ENCODE measurements at regions not wholly inside any gene's neighbourhood (a gene's known extent, or its start where the extent isn't known, plus 50 kb on each side); places are given as distances from the start of the nearest gene placed in this dataset.

GRCh38 chr5:133809801-133810200 lies 158.6 kb downstream of the C5orf15 start:
- no peaks in the 10 kb centered on the region for H3K4me1 ChIP-seq (ENCODE audit: insufficient read depth, low read length)
- DNase-seq, result no peak
- H3K36me3 Mint-ChIP-seq, result no peaks in the 10 kb centered on the region
- ChIA-PET POLR2A (no interaction called here), CTCF (no interaction called here)
- H3K4me3 ChIP-seq (ENCODE audit: low read length), result no peak overlapping the region
- H3K36me3 ChIP-seq (ENCODE audit: insufficient read depth, low read length), result no peaks in the 10 kb centered on the region
- no peak overlapping the region for H3K27ac ChIP-seq (ENCODE audit: low read depth, low read length)
- no peak overlapping the region for H3K4me3 Mint-ChIP-seq
- no peaks in the 10 kb centered on the region for H3K4me1 Mint-ChIP-seq
- no peaks in the 10 kb centered on the region for H3K9me3 ChIP-seq (ENCODE audit: low read length)
- H3K27me3 ChIP-seq (ENCODE audit: insufficient read depth, low read length, poor library complexity, severe bottlenecking), result no peaks in the 10 kb centered on the region
- no peaks in the 10 kb centered on the region for H3K9me3 Mint-ChIP-seq
- peaks cover 12 to 44% of the 10 kb centered on the region in 2 donors for H3K27me3 Mint-ChIP-seq
- H3K27ac Mint-ChIP-seq, result no peak overlapping the region

DNA sequence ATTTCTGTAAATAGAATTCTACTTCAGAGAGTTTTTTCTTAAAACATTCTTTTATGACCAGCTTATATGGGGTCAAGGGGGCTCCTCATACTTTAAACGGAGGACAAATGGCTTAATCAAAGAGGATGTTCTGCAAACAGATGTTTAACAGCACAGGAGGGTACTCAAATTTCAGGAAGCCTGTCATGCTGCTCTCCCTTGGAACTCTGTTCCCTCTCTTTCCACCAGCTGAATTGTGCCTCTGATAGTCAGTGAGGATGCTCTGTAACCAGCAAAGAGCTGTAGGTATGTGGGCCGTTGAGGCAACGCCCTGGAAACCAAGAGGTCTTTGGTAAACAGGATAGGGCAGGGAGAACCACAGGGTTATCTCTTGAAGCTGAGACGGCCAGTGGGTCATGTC lies 161.1 kb downstream of the C5orf15 start:
- peaks cover 0 to 3% (median 0%) of the 10 kb centered on the region in 3 donors for H3K36me3 Mint-ChIP-seq
- no peak overlapping the region for H3K4me3 ChIP-seq (ENCODE audit: low read length)
- no peaks in the 10 kb centered on the region for H3K27me3 ChIP-seq (ENCODE audit: insufficient read depth, low read length, poor library complexity, severe bottlenecking)
- H3K36me3 ChIP-seq (ENCODE audit: insufficient read depth, low read length), result no peaks in the 10 kb centered on the region
- peaks cover 5 to 43% of the 10 kb centered on the region in 2 donors for H3K27me3 Mint-ChIP-seq
- H3K9me3 Mint-ChIP-seq, result no peaks in the 10 kb centered on the region
- H3K27ac Mint-ChIP-seq, result no peak overlapping the region
- no peak for DNase-seq
- ChIA-PET POLR2A (no interaction called here), CTCF (no interaction called here)
- H3K4me1 ChIP-seq (ENCODE audit: insufficient read depth, low read length), result no peaks in the 10 kb centered on the region
- H3K27ac ChIP-seq (ENCODE audit: low read depth, low read length), result no peak overlapping the region
- H3K4me1 Mint-ChIP-seq, result no peaks in the 10 kb centered on the region
- no peaks in the 10 kb centered on the region for H3K9me3 ChIP-seq (ENCODE audit: low read length)
- H3K4me3 Mint-ChIP-seq, result no peak overlapping the region

DNA sequence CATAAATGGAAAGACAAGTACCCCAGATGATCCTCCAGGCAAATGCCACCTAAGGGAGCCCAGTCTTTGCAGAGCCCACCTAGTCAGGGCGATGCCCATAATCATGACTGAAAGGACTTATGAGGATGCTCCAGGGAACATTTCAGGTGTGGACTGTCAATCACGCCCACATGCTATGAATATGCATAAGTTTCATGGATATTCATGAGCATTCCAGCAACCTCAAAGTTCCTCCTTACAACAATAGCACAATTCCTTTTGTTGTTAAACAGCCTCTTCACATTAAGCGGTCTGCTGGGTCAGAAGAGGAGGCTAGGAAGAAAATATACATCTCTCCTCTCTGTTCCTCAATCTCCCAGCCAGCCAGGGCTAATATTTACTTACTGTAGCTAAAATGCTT lies 161.6 kb downstream of the C5orf15 start:
- Mint-ChIP-seq H3K36me3 (peaks cover 0 to 3% (median 0%) of the 10 kb centered on the region in 3 donors), H3K4me1 (no peaks in the 10 kb centered on the region), H3K4me3 (no peak overlapping the region), H3K27ac (no peak overlapping the region), H3K27me3 (peaks cover 6 to 42% of the 10 kb centered on the region in 2 donors), H3K9me3 (no peaks in the 10 kb centered on the region)
- Histone ChIP-seq H3K4me1 (ENCODE audit: insufficient read depth, low read length) (no peaks in the 10 kb centered on the region), H3K27me3 (ENCODE audit: insufficient read depth, low read length, poor library complexity, severe bottlenecking) (no peaks in the 10 kb centered on the region), H3K36me3 (ENCODE audit: insufficient read depth, low read length) (no peaks in the 10 kb centered on the region), H3K9me3 (ENCODE audit: low read length) (no peaks in the 10 kb centered on the region), H3K27ac (ENCODE audit: low read depth, low read length) (no peak overlapping the region), H3K4me3 (ENCODE audit: low read length) (no peak overlapping the region)
- no peak for DNase-seq
- CTCF ChIA-PET, result no interaction called here
- POLR2A ChIA-PET, result no interaction called here

DNA sequence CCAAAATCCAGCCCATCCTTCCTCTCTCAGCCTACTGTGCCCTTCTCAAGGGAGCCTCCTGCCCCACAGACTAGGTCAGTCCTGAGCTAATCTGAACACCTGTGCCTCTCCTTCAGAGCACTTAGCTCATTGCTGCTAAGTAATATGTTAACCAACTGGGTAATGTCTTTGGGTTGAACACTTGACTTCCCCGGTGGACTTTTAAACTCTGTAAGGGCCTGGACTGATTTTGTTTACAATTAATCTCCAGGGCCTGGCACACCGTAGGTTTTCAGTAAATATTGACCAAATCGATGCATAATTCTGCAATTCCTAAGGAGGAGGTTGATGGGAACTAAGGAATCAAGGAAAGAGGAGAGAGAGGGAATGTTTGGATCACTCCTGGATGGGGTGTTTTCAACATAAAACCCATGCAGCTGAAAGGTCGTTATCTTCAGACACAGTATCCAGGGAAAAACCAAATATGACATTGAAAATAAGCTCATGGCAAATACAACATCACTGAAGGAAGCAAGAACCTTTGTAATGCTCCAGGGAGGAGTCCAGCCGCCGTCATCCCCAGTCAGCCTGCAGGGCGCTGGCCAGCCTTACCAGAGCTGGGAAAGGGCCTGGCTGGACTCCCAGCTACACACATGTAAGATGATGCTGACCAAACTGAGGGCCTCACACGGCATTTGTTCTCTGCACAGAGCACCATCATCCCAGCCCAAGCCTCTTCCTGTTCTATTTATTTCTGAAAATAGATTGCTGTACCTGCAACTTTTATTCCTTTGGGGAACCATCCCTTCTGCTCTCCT lies 166.3 kb downstream of the C5orf15 start:
- POLR2A ChIA-PET, result no interaction called here
- H3K36me3 Mint-ChIP-seq, result peaks cover 0 to 3% (median 0%) of the 10 kb centered on the region in 3 donors
- H3K4me3 ChIP-seq (ENCODE audit: low read length), result no peak overlapping the region
- H3K4me3 Mint-ChIP-seq, result no peak overlapping the region
- H3K4me1 ChIP-seq (ENCODE audit: insufficient read depth, low read length), result no peaks in the 10 kb centered on the region
- no peaks in the 10 kb centered on the region for H3K27me3 ChIP-seq (ENCODE audit: insufficient read depth, low read length, poor library complexity, severe bottlenecking)
- no peak overlapping the region for H3K27ac ChIP-seq (ENCODE audit: low read depth, low read length)
- no peaks in the 10 kb centered on the region for H3K4me1 Mint-ChIP-seq
- peaks cover 10 to 67% of the 10 kb centered on the region in 2 donors for H3K27me3 Mint-ChIP-seq
- no peaks in the 10 kb centered on the region for H3K9me3 ChIP-seq (ENCODE audit: low read length)
- no peak for DNase-seq
- H3K27ac Mint-ChIP-seq, result no peak overlapping the region
- CTCF ChIA-PET, result no interaction called here
- H3K36me3 ChIP-seq (ENCODE audit: insufficient read depth, low read length), result no peaks in the 10 kb centered on the region
- H3K9me3 Mint-ChIP-seq, result peaks cover 0 to 2% (median 0%) of the 10 kb centered on the region in 5 donors

DNA sequence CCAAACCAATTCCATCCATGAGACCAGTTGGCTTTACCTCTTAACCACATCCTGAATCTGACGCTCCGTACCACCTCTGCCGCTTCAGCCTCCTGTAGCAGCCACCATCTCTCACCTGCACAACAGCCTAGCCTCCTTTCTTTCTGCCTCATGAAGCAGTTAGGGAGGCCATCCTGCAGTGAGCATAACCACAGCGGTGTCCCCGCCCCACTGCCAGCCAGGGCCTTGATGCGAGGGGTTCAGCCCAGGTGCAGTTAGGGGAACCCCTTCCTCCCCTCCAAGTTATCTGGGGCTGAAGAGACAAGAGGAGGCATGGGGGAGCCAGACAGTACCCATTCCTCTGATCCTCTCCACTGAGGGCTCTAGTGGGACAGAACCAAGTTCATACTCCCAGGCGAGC lies 167.0 kb downstream of the C5orf15 start:
- Mint-ChIP-seq H3K27ac (no peak overlapping the region), H3K27me3 (peaks cover 16 to 70% of the 10 kb centered on the region in 2 donors), H3K9me3 (peaks cover 0 to 2% (median 0%) of the 10 kb centered on the region in 5 donors), H3K36me3 (peaks cover 0 to 3% (median 0%) of the 10 kb centered on the region in 3 donors), H3K4me3 (no peak overlapping the region), H3K4me1 (no peaks in the 10 kb centered on the region)
- Histone ChIP-seq H3K9me3 (ENCODE audit: low read length) (no peaks in the 10 kb centered on the region), H3K36me3 (ENCODE audit: insufficient read depth, low read length) (no peaks in the 10 kb centered on the region), H3K27me3 (ENCODE audit: insufficient read depth, low read length, poor library complexity, severe bottlenecking) (no peaks in the 10 kb centered on the region), H3K4me1 (ENCODE audit: insufficient read depth, low read length) (no peaks in the 10 kb centered on the region), H3K27ac (ENCODE audit: low read depth, low read length) (no peak overlapping the region), H3K4me3 (ENCODE audit: low read length) (no peak overlapping the region)
- no peak for DNase-seq
- ChIA-PET POLR2A (no interaction called here), CTCF (no interaction called here)

DNA sequence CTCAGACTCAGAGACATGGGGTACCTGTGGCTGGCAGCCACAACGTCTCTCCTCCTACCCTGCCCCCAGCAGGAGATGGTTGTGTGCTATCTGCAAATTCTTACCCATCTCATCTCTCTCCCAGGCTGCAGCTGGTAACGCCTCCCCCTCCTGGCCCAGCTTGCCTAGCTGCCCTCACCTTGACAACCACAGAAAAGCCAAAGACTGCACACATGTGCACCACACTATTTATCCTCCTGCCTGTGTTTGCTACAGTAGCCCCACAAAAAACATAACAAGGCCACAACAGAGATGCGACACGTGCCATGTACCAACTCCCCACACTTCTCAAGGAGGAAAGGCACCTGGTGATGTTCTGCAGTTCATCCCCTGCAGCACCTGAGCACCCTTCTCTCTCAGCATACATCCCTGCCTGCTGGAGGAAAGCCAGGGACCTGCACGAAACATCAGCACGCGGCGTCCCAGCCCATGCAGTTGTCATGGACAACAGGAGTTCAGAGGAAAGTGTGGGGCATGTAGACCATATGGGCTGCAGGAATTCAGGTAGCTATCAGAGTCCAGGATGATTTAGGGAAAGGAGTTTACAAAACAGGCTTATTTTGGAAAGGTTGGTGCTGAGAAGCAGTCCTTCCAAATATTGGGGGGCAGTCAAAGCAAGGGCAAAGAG lies 168.7 kb downstream of the C5orf15 start:
- Mint-ChIP-seq H3K4me3 (no peak overlapping the region), H3K36me3 (peaks cover 0 to 3% (median 0%) of the 10 kb centered on the region in 3 donors), H3K9me3 (peaks cover 0 to 2% (median 0%) of the 10 kb centered on the region in 5 donors), H3K4me1 (no peaks in the 10 kb centered on the region), H3K27ac (no peak overlapping the region), H3K27me3 (peaks cover 21 to 71% of the 10 kb centered on the region in 2 donors)
- Histone ChIP-seq H3K36me3 (ENCODE audit: insufficient read depth, low read length) (no peaks in the 10 kb centered on the region), H3K4me3 (ENCODE audit: low read length) (no peak overlapping the region), H3K27me3 (ENCODE audit: insufficient read depth, low read length, poor library complexity, severe bottlenecking) (no peaks in the 10 kb centered on the region), H3K9me3 (ENCODE audit: low read length) (no peaks in the 10 kb centered on the region), H3K4me1 (ENCODE audit: insufficient read depth, low read length) (no peaks in the 10 kb centered on the region), H3K27ac (ENCODE audit: low read depth, low read length) (no peak overlapping the region)
- DNase-seq, result no peak
- ChIA-PET CTCF (no interaction called here), POLR2A (no interaction called here)

DNA sequence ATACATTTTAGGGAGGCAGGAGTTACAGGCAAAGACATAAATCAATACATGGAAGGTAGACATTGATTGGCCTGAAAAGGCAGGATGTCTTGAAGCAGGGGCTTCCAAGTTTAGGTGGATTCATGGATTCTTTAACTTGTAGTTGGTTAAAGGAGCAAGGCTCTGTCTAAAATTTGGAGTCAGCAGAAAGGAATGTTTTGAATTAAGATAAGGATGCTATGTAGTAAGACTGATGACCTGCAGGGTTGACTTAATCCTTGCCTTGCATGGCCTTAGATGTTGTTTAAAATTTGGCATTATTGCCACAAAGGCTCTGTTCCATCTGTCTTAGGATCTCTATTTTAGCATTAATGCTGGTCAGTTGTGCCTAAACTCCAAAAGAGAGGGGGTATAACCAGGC lies 171.3 kb downstream of the C5orf15 start:
- Mint-ChIP-seq H3K27ac (no peak overlapping the region), H3K4me3 (no peak overlapping the region), H3K9me3 (peaks cover 0 to 2% (median 0%) of the 10 kb centered on the region in 5 donors), H3K4me1 (no peaks in the 10 kb centered on the region), H3K27me3 (peaks cover 25 to 56% of the 10 kb centered on the region in 2 donors), H3K36me3 (no peaks in the 10 kb centered on the region)
- Histone ChIP-seq H3K4me3 (ENCODE audit: low read length) (no peak overlapping the region), H3K9me3 (ENCODE audit: low read length) (no peaks in the 10 kb centered on the region), H3K36me3 (ENCODE audit: insufficient read depth, low read length) (no peaks in the 10 kb centered on the region), H3K27me3 (ENCODE audit: insufficient read depth, low read length, poor library complexity, severe bottlenecking) (no peaks in the 10 kb centered on the region), H3K27ac (ENCODE audit: low read depth, low read length) (no peak overlapping the region), H3K4me1 (ENCODE audit: insufficient read depth, low read length) (no peaks in the 10 kb centered on the region)
- ChIA-PET POLR2A (no interaction called here), CTCF (no interaction called here)
- DNase-seq, result no peak

- Mint-ChIP-seq H3K4me3 (no peak overlapping the region), H3K4me1 (no peaks in the 10 kb centered on the region), H3K36me3 (no peaks in the 10 kb centered on the region), H3K27ac (no peak overlapping the region), H3K9me3 (peaks cover 0 to 2% (median 0%) of the 10 kb centered on the region in 5 donors), H3K27me3 (peaks cover 27 to 46% of the 10 kb centered on the region in 2 donors)
- H3K4me1 ChIP-seq (ENCODE audit: insufficient read depth, low read length), result no peaks in the 10 kb centered on the region
- CTCF ChIA-PET, result no interaction called here
- DNase-seq, result no peak
- no peaks in the 10 kb centered on the region for H3K27me3 ChIP-seq (ENCODE audit: insufficient read depth, low read length, poor library complexity, severe bottlenecking)
- H3K27ac ChIP-seq (ENCODE audit: low read depth, low read length), result no peak overlapping the region
- H3K9me3 ChIP-seq (ENCODE audit: low read length), result no peaks in the 10 kb centered on the region
- H3K4me3 ChIP-seq (ENCODE audit: low read length), result no peak overlapping the region
- POLR2A ChIA-PET, result no interaction called here
- H3K36me3 ChIP-seq (ENCODE audit: insufficient read depth, low read length), result no peaks in the 10 kb centered on the region
Observed at GRCh38 chr5:133796186-133796585, 172.2 kb downstream of the C5orf15 start.
